NCI-H187 (cell line): ENCODE measurements at regions not wholly inside any gene's neighbourhood (a gene's known extent, or its start where the extent isn't known, plus 50 kb on each side); places are given as distances from the start of the nearest gene placed in this dataset.

ENCODE experiments used
- DNase-seq, 2 experiments: peaks; one replicate each; lab custom pipeline; 2025; lab: John Stamatoyannopoulos, UW

DNA sequence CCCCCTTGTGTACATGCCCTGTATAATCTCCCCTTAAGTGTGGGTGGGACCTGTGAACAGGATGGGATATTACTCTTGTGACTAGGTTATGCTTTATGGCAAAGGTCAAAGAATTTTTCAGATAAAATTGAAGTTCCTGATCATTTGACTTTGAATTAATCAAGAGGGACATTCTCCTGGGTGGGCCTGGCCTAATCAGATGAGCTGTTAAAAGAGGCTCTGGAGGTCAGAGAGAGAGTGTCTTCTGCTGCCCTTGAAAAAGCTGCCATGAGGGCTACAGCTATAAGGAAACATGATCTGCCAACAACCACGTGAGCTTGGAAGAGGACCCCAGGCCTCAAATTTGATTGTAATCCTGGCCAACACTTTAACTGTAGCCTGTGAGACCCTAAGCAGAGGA, 125.6 kb upstream of the CSF3R start:
- no peak for DNase-seq

DNA sequence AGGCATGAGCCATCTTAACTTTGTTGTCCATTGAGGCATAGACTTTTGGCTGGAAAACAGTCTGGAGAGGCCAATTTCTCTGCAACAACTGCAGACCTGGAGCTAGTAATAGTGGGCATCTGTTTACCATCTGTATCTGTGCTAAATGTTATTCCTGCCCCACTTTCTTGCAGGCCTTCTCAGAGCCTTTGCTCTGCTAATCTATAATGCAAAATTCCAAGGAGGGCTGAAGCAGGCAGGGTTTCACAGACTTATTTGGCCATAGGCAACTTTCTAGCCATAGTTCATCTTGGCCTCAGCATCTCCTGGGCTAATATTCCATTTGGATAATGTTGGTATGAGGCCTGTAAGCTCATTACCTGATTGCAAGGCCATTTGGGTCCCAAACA, 124.5 kb upstream of the CSF3R start:
- no peak for DNase-seq

DNA sequence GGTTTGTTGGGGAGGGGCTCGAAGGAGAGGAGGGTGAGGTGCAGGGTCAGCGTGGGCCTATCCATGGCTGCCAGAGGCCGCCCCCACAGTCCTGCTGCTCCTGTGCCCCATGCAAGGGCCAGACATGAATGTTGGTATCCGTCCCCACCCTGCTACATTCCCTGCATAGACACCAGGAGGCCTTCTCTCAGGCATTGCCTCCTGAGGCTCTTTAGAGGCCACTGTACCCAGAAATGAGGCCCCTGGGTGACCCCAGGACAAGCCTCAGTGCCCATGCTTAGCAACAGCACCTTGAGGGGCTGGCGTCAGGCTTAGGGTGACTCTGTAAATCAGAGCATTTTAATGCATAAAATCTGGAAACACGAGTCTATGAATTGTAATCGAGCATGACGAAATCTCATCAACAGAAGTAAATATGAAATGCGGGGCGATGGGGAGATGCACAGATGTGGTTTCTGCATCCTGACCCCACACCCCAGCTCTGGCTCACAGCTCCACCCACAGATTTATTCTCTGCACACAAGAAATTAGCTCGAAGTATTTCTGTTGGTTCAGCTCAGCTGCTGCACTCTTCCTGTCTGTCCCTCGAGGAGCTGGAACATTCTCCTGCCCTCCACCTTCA, 124.0 kb upstream of the CSF3R start:
- no peak for DNase-seq

DNA sequence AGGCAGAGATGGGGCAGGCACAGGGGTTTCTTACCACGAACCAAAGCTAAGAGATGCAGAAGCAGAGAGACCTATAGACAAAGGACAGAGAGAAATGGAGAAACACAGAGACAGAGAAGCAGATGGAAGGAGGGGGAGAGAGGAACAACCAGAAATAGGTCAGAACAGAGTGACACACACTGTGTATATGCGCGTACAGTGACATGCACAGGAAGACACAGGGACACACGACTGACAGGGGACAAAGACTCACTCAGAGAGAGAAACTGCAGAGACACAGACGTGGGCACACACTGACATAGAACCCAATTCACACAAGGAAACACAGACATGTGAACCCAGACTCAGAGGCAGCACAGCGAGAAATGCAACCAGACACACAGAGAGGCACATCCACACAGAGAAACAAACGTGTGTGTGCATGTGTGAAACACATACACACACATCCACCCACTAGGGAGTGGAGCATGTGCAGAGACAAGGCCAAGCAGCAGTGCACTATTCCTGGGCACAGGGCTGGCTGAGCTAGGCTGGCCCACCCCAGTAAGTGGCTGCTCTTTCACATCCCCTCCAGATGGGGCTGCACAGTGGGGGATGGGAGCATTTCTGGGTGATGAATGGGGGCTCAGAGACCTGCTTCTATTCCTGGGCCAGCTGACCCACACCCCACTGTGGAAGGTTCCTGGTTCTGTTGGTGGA, 123.4 kb upstream of the CSF3R start:
- no peak for DNase-seq

DNA sequence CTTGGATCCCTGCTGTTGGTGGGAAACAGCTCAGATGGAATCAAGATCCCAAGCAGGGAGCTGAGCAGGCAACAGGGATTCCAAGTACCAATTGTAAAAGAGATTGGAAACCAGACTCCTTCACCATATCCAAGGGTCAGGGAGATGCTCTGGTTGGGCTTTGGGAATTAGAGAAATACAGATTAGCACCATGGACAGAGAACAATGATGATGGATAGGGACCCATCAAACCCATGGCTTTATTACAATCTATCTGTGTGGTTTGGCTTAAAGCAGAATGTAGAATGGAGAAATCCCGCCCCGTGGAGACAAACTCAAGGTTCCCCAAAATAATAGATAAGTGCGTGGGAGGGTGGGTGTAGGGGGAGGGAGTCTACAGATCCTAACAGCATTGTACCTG, 120.7 kb upstream of the CSF3R start:
- DNase-seq = no peak

DNA sequence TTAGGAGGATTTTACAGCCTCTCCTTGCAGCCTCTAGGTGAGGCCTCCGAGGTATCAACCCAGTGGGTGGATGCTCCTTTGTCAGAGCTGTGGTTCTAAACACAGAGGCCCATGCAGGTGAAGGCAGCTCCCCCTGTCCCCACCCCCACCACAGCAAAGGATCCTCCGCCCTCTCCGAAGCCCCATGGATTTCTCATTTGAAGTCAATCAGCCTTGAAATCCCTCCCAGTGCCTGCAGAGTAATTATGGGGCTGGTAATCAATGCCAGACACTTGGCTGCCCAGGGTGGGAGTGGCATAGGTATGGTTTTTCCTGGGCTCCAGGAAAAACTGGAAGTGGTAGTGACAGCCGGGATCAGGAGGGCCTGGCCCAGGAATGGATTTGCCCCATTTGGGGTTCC, 119.5 kb upstream of the CSF3R start:
- peak; percentile 45 to 72 for DNase-seq

DNA sequence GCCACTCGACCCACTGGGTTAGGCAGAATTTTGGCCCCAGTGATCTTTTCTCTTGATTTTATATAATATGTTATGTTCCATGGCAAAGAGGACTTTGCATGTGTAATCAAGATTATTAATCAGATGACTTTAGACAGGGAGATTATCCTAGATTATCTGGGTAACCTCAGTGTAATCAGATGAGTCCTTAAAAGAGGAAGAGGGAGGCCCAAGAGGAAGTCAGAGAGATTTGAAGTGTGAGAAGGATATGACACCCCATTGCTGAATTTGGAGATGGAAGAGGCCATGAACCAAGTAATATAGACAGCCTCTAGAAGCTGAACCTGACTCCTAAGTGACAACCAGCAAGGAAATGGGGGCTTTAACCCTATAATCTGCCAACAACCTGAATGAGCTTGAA, 117.1 kb upstream of the CSF3R start:
- no peak for DNase-seq

DNA sequence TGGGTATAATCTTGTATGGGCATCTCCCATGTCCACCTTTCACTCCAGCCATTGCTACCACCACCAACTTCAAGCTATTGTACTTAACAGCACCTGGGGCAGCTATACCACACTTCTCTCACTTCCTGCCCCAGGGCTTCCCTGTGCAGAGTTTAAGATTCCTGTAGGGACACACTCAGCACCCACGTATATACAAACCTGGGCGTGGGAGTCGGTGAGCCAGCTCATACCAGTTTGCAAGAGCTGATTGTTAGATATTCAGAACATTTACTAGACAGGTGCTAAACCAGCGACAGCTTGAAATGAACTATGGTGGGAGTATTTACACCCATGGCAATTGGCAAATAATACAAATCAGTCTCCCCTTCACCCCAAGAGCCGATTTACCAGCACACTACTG, 114.8 kb upstream of the CSF3R start:
- DNase-seq = no peak

DNA sequence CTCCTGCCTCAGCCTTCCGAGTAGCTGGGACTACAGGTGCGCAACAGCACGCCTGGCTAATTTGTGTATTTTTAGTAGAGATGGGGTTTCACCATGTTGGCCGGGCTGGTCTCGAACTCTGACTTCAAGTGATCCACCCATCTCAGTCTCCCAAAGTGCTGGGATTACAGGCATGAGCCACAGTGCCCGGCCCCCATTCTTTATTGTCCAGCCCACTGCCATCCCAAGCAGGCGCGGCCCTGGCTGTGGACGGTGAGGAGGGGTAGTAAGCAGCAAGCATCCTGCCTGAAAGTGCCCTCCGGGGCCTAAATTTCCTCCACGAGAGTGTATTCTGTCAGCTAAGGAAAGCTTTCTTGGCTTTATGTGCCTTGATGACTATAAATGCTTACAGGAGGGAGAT, 113.2 kb upstream of the CSF3R start:
- DNase-seq = no peak

DNA sequence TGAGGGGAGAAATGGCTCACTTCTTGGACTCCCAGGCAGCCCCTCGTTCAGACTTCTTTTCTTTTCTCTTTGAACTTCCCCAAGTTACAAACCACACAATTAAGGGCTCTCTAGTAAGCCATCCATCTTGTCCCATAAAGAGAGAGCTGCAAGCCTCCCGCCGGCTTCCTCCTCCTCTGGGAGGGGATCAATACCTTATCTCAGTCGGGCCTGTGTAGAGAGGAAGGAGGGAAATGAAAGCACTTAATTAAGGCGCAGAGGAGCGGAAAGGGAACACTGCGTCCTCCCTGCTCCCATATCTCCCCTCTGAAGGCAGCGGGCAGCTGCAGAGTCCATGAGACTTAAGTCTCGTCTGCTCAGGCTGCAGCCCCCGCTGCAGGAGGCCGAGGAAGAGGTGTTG, 112.6 kb upstream of the CSF3R start:
- DNase-seq = no peak

DNA sequence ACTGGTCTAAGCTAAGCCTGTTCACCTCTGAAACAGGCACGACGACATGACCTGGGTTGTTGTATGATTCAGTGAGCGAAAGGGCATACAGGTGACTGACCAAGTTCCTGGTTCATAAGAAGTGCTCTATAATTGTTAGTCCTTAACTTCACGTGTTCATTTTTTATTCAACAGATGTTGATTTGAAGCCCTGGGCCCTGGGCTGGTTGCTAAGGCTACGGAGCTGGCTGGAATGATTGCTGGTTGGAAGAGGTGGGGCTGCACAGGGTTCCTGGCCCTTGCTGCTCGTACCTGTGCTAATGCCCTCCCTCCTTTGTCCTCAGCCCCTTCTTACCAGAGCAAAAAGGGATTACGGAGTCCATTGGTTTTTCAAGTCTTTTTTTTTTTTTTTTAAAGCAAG, 111.3 kb upstream of the CSF3R start:
- DNase-seq = no peak

DNA sequence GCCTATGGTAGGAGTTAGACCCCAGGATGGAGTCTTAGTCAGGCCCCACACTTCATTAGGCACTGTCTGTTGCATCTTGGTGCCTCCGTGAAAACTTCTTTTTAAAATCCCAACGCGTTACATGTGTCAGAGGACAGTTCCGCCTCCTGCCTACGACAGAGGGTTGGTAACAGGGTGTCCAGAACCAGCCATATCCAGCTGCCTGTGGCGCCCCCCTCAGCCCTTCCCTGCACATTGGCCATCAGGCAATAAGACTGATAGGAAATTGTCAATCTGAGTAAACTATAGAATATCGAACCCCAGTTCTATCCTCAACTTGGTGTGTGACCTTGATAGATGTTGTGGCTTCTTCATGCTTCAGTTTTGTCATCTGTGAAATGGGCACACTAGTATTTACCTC, 108.6 kb upstream of the CSF3R start:
- DNase-seq = no peak

DNA sequence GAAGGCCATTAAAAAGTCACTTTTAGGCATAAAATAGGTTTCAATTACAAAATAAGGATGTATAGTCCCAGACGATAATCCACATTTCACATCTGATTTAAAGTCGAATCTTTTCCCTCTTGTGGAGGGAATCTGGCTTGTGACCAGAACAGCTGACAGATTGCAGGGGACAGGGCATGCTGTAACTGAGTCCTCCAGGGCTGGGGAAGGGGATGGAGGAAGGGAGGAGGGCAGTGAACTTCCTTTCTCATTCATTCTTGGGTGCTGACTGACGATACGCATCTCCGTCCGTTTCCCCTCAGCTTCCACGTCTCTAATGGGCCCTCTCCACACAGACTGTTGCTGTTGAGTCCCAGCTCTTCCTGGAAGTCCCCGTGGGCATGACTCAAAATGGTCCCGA, 108.1 kb upstream of the CSF3R start:
- no peak for DNase-seq

DNA sequence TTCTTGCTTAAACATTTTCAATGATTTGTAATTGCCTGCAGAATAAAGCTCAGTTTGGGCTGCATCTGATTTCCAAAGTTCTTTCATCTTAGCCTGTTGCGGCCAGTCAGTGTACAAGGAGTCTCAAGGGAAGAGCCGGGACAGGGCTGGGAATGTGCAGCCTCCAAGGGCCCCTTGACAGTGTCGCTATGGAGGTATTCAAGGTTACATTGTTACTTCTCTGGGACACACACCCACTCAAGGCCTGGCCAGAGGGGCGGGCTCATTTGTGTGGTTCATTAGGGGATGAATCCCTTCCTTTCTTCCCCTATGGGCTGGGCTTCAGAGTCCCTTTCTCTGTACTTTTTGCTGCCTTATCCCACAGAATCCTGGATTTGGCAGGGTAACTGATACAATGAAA, 107.6 kb upstream of the CSF3R start:
- DNase-seq = no peak

DNA sequence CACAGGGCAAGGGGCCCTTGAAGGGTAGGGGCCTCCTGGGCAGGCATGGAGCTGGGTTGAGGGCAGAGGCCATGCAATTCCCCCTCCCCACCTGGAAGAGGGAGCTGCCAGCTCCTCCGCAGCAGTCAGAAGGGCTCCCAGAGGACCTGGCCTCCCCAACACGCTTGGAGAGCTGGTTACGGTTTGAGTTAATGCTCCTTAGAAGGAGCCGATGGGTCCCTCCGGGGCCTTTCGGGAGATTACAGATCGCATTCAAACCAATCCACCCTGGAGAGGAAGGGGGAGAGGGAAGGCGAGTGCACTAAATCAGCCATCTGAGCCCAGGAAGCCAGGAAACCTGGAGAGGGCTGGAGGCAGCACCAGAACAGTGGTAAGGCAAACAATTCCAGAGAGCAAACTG, 106.3 kb upstream of the CSF3R start:
- peak; percentile 44 to 66 for DNase-seq

DNA sequence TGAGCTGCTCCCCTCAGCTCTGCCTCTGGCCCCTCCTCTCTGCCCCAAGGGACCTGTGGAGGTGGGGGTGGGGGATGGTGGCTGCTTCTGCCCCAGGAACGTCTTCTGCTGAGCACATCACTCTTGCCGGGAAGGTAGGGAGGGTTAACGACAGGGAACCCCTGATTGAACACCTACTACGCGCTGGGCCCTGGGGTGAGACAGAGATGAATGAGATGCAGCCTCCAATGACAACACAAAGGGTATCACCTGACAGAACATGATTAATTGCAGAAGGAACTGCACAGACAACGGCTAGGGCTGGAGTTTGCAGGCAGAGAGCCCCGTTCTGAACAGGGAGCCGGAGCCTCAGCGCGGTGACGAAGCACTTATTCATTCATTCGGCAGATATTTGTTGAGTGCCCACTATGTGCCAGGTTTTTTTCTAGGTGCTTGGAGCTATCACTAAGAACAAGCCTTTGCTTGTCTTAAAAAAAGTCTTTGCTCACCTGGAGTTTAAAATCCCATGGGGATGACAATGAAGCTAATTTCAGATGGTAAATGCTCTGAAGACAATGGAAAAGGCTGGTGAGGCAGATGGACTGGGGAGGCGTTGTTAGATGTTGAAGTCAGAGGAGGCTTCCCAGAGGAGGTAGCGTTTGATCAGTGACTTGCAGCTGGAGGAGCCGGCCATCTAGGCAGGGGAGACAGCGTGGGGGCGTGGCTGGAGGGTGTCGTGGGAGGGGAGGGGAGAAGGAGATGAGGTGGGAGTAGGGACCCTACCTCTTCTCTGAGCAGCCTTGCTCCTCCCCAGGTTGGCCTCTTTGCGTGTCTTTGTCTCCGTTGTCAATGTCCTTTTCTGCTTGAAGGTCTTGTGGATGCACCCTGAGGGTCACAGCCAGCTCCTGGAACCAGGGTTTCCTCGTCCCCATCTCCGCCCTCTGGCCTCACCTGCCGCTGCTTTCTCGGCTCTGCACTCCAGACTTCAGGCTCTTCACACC, 103.1 kb upstream of the CSF3R start:
- peak; percentile 48 to 88 for DNase-seq

DNA sequence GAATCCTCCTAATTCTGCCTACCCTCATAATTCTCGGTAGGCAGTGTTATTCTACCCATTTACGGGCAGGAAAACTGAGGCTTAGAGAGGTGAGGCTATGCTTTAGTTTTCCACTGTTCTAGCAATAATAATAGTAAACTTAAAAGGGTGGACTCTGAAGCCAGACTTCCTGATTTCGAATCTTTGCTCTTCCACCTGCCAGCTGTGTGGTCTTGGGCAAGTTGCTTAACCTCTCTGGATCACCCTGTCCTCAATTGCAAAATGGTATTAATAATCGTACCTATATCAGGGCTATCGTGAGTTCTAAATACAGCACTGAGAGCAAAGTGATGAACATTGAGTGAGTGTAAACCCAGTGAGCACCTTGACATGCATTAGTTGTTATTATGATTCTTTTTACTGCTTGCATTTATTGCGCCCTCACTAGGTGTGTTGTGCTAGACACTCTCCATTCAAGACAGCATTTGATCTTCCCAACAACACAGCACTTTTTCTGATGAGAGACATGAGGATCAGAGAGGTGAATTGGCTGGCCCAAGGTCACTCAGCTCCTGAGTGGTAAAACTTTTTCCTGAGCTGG, 102.3 kb upstream of the CSF3R start:
- no peak for DNase-seq

DNA sequence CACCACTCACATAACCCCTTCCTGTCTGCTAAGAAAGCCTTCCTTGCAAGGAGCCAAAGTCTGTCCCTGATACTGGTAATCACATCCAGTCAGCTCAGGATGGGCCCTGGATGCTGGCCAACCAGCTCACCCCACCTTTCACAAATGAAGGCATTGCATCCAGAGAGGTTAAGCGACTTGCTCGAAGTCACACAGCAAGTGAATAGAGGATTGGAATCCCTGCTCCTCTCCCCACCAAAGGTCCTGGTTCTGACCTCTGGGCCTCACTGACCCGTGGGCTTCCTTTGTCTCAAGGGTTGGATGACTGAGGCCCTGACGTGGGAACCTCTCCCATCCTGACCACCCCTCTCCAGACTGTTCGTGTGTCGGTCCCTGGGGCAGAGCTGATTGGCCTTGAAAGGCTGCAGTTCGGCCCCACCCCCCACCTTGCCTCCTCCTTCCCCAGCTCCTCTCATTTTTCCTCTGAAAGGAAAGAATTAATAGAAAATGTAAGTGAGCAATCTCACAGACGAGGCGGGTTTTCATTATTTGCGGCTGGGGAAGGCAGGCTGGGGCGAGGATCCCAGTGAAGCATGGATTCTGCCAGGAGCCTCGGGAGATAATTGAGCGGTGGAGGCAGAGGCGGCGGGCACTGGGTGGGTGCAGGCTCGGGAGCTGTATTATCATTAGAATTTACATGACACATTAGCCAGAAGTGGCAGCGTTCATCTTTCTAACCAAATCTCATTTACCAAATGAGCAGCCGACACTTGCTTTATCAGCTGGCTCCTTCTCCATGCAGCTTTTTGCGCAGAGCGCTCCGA, 101.5 kb upstream of the CSF3R start:
- DNase-seq = no peak

DNA sequence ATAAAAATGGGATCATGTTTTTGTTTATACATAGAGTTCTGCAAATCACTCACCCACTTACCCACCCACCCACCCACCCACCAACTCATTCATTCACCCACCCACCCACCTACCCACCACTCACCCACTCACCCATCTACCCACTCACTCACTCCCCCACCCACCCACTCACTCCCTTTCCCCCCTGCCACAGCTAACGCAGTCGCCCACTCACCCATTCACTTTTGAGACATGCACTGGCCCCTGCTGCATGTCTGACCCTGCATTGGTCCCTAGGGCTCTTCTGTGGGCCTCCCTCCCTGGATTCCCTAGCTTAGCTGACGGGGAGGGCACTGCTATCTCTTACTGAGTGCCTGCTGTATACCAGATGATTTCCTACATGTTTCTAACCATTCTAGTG, 100.4 kb upstream of the CSF3R start:
- DNase-seq = no peak

DNA sequence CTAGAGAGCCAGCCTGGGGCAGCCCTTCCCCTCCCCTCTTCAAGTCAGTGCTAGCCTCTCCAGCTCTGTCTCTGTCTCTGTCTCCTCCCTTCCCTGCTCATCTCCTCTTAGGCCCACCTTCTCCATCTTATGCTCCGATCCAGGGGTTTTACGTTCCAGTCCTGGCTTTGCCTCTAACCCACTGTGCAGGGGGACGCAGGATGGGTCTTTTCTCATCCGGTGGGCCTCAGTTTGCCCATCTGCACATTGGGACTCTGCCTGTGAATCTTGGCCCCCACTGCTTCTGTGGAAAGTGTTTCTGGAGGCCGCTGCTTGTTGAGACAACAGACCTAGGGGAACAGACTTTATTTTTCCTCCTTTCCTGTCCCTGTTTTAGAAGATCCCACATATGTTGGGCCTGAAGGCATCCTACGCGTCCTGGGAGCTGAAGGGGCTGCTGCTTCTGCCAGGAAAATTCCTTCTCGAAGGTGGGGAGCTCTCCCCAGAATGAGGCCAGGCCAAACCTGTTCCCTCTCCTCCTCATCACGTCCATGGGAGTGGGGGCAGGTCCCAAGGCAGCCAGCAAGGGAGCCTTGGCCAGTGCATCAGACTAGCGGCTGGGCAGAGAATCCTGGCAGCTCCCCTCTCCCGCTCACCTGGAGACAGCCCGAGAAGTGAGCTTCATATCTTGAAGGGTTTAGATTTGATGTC, 99.5 kb upstream of the CSF3R start:
- DNase-seq = no peak

DNA sequence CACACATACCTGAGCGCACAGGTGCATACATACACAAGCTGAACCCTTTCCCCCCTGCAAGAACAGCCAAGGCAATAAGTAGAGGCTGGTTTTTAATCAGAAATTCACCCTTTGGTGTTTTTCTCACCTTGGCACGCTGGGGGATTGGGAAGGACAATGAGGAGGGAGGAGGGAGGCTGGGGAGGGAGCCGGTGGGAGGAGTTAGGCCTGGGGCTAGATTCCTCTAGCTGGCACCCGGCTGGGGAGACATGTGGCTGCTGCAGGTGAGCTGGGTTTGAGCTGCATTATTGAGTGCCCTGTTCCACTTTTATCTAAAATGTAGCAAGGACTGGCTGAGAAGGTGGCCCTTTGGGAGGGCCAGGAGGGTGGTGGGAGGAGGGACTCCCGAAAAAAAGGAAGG, 97.8 kb upstream of the CSF3R start:
- no peak for DNase-seq
